HG03175 (cell line): ENCODE measurements at regions not wholly inside any gene's neighbourhood (a gene's known extent, or its start where the extent isn't known, plus 50 kb on each side); places are given as distances from the start of the nearest gene placed in this dataset.
"Not testable (repeated sequence)": the region's sequence is repeated elsewhere in the genome, so short reads cannot be mapped to it uniquely, and the experiment has no call there.

Source experiments
- ATAC-seq: cut with Tn5 transposase; IDR thresholded peaks from one replicate; pipeline ENCODE4 v1.9.1; 2021; ENCODE audit warnings: mild to moderate bottlenecking, moderate library complexity; ENCODE audit not compliant: unreplicated experiment

- no peak for ATAC-seq
These were observed 123.7 kb upstream of the ANKH start for GRCh38 chr5:14995229-14995628.

GRCh38 chr5:14993459-14994133, 122.0 kb upstream of the ANKH start:
- ATAC-seq: not testable (repeated sequence)

- peak; percentile 59 for ATAC-seq
These were observed 121.3 kb upstream of the ANKH start for GRCh38 chr5:14992751-14993458.

- ATAC-seq: no peak
These were observed 116.6 kb upstream of the ANKH start for GRCh38 chr5:14988223-14988622.

GRCh38 chr5:14986413-14986812, 114.8 kb upstream of the ANKH start:
- ATAC-seq: no peak

- no peak for ATAC-seq
These were observed 112.3 kb upstream of the ANKH start for GRCh38 chr5:14983666-14984441.

DNA sequence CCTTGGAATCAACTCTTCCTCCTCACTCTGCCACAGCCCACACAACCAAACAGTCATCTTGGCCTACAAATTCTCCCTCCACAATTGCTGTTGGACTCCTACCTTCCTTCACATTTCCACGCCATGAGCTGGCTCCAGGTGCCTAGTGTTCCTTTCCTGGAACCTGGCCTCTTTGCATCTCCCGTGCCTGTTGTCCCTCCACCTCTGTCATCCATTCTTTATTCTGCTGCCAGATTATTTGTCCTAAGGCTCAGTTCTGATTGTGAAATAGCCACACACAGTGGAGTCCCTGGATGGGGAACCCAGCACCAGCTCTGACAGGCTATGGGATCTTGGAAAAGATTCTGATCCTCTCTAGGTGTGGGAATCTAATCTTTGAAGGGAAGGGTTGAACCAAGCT, 109.1 kb upstream of the ANKH start:
- ATAC-seq: no peak

GRCh38 chr5:14977058-14977685, 105.6 kb upstream of the ANKH start:
- ATAC-seq: no peak

GRCh38 chr5:14976486-14976885, 104.9 kb upstream of the ANKH start:
- no peak for ATAC-seq

DNA sequence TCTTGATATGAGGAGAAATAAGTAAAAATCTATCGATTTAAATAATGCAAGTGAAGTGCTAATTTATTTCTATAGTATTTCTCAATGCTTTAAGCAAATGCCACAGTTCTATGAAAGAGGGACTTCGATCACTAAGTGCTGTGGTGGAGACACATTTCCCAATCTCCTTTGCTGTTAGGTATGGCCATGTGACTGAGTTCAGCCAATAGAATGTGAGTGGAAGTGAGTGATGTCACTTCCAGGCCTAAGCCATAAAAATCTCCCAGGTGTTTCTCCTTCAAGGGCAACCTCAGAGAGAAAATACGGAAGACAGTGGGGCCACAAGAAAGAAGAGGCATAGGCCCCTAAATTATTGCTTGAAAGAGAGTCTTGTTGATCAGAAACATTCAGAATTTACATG, 100.3 kb upstream of the ANKH start:
- no peak for ATAC-seq

DNA sequence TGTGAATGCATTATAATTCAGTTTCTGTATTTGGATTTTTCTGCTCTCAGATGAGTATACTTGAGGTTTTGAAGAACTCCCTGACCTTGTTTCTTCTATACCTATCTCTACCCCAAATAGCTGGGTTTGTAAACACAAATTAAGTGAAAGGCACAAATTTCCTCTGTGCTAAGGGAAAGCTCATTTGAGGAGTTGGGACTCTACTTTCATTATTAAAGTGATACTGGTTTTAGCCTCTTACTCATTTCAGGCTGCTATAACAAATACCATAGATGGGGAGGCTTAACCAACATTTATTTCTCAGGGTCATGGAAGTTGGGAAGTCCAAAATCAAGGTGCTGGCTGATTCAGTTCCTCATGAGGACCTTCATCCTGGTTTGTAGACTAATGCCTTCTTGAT, 97.2 kb upstream of the ANKH start:
- no peak for ATAC-seq

DNA sequence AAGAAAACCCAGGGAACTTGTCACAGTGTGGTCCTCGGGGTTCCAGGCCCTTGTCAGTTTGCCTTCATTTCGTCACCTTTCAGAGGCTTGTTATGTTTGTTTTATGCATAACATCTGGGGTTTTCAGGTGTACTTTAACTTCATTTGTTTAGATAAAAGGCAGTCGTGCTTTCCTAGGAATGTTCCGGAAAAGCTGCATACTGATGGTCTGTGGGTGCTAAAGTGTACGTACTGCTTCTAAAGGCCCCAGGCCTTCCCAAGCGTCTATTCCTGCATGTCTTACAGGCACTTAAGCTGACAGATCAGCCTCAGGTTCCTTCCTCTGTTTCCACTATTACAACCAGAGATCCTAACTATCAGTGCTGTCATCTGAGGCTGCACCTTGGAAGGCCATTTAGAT, 95.6 kb upstream of the ANKH start:
- ATAC-seq: no peak

DNA sequence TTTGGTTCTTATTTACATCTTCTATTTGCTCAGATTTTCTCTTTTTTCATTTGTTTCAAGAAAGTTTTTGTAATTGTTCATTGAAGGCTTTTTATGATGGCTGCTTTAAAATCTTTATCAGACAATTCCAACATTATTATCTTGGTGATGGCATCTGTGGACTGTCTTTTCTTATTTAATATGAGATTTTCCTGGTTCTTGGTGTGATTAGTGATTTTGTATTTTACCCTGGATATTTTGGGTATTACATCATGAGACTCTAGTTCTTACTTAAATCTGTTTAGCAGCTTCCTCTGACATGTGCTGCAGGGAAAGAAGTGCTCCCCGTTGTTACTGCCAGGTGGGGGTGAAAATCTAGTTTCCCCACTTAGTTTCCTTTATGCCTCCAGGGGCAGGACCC, 94.2 kb upstream of the ANKH start:
- ATAC-seq: no peak

GRCh38 chr5:14962604-14963003, 91.0 kb upstream of the ANKH start:
- no peak for ATAC-seq

DNA sequence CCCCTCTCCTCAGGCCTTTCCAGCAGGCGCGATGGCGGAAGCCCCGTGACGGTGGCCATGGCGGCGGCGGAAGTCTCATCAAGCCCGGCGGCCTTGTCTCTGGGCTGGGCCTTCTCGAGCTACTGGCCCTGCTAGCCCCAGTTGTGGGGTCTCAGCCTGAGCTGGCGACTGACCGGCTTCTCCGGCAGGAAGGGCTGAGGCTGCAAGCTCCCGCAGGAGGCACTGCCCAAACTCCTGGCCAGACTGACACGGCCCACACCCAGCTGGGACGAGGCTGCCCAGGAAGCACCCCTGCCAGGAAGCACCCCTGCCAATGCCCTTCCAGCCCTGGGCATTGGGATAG, 88.5 kb upstream of the ANKH start:
- no peak for ATAC-seq

GRCh38 chr5:14959399-14960119, 88.0 kb upstream of the ANKH start:
- ATAC-seq: no peak

DNA sequence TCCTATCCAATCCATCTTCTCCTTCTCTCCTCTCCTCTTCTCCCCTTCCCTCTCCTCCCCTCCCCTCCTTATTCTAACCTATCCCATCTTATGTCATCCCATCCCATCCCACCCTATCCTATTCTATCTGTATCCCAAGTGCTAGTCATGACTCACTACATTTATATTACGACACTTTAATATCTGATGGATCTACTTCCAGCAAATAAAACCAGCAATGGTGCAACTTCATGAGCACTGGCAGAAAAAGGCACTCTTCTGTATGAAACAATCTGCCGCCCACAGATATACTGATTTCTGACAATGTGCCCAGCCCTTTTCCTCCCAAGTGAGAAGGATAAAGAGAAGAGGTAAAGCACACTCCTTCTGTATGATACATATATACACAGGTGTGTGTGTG, 86.6 kb upstream of the ANKH start:
- no peak for ATAC-seq

GRCh38 chr5:14956423-14957046, 85.0 kb upstream of the ANKH start:
- no peak for ATAC-seq

DNA sequence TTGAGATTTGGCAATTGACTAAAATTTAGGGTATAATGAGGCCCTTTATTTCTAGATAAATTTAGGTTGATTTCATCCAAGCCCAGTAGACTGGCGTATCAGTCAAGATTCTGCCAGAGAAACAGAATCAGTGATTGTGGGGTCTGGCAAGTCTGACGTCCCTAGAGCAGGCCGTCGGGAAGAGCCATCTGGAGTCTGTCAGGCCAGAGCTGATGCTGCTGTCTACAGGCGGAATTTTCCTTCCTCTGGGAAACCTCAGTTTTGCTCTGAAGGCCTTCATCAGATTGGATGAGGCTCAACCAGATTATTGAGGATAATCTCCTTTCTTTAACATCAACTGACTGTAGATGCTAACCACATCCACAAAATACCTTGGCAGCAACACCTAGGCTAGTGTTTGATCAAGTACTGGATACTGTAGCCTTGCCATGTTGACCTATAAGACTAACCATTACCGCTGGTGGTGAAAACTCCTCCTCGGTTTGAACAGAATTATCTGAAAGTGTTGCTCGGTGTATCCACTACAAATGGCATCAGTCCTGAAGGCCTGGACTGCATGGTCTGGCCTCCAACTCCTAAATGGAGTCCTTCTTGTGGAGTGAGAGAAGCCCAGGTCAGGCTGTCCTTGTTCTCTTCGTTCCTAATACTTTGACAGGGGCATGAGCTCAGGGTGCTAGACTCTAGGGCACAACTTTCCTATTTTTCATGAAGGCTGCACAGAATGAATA, 83.2 kb upstream of the ANKH start:
- no peak for ATAC-seq

GRCh38 chr5:14954216-14954615, 82.6 kb upstream of the ANKH start:
- no peak for ATAC-seq
